ENCODE measurements at regions not wholly inside any gene's neighbourhood (a gene's known extent, or its start where the extent isn't known, plus 50 kb on each side); places are given as distances from the start of the nearest gene placed in this dataset.

DNA sequence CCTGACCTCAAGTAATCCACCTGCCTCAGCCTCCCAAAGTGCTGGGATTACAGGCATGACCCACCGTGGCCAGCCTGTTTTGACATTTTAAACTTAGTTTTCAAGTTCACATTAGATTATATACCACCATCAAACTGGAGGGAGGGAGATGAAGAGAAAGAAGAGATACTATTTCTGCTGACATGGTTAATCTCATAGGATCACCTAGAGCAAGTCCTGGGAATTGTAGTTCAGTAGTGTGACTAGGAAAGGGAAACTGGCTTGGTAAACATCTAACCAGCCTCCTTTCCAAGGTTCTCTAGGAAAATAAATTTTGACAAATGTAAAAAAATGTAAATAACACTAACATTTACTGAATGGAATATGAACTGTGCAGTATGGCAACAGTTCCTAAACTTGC lies 120.5 kb upstream of the ASCC3 start:
- Histone ChIP-seq H3K4me3 (ENCODE audit: control insufficient read depth in 1 of 2, extremely low read depth in 1 of 2, low read length in 1 of 2) (no peak overlapping the region), H3K9me3 (no peaks in the 10 kb centered on the region), H3K27ac (ENCODE audit: low read length) (no peak overlapping the region), H3K4me1 (ENCODE audit: control insufficient read depth in 1 of 2, extremely low read depth in 1 of 2, insufficient read depth in 2 of 2, low read length in 2 of 2) (no peaks in the 10 kb centered on the region), H3K36me3 (ENCODE audit: control insufficient read depth in 2 of 2, extremely low read depth in 1 of 2, insufficient read depth in 1 of 2, low read length in 1 of 2) (no peaks in the 10 kb centered on the region), H3K27me3 (replicated peaks in 1 of 2; ENCODE audit: control insufficient read depth in 2 of 2, extremely low read depth in 1 of 2, insufficient read depth in 2 of 2, low read length in 1 of 2) (no peaks in the 10 kb centered on the region)
- peaks cover 0 to 6% (median 0%) of the 10 kb centered on the region in 3 donors for H3K9me3 Mint-ChIP-seq
- ChIA-PET CTCF (no interaction called here), POLR2A (no interaction called here)
- DNase-seq (no peak), ATAC-seq (replicated peaks in 1 of 4) (no peak)
- H3K4me3 Mint-ChIP-seq = no peak overlapping the region
- H3K27me3 Mint-ChIP-seq = peaks cover 4 to 8% of the 10 kb centered on the region in 2 donors
- H3K36me3 Mint-ChIP-seq = no peaks in the 10 kb centered on the region
- no peak overlapping the region for H3K27ac Mint-ChIP-seq
- no peaks in the 10 kb centered on the region for H3K4me1 Mint-ChIP-seq
- WGBS (ENCODE audit: insufficient coverage) = no CpG with 5 or more reads among the region's 1 CpG

DNA sequence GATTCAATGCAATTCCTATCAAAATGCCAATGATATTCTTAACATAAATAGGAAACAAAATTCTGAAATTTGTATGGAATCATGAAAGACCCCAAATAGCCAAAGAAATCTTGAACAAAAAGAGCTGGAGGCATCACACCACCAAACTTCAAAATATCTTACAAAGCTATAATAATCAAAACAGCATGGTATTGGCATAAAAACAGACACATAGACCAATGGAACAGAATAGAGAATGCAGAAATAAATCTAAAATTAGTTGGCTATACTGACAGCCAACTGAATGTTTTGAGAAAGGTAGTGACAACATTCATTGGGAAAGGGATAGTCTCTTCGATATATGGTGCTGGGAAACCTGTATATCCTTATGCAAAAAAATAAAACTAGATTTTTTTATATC lies 121.9 kb upstream of the ASCC3 start:
- Mint-ChIP-seq H3K4me1 (no peaks in the 10 kb centered on the region), H3K4me3 (no peak overlapping the region), H3K36me3 (no peaks in the 10 kb centered on the region), H3K27me3 (peaks cover 4 to 8% of the 10 kb centered on the region in 2 donors), H3K9me3 (peaks cover 0 to 6% (median 0%) of the 10 kb centered on the region in 3 donors), H3K27ac (no peak overlapping the region)
- no peak for DNase-seq
- ATAC-seq (replicated peaks in 1 of 4) = no peak
- H3K27me3 ChIP-seq (replicated peaks in 1 of 2; ENCODE audit: control insufficient read depth in 2 of 2, extremely low read depth in 1 of 2, insufficient read depth in 2 of 2, low read length in 1 of 2) = no peaks in the 10 kb centered on the region
- no peaks in the 10 kb centered on the region for H3K9me3 ChIP-seq
- H3K27ac ChIP-seq (ENCODE audit: low read length) = no peak overlapping the region
- no peak overlapping the region for H3K4me3 ChIP-seq (ENCODE audit: control insufficient read depth in 1 of 2, extremely low read depth in 1 of 2, low read length in 1 of 2)
- POLR2A ChIA-PET = no interaction called here
- no CpG with 5 or more reads among the region's 1 CpG for WGBS (ENCODE audit: insufficient coverage)
- H3K4me1 ChIP-seq (ENCODE audit: control insufficient read depth in 1 of 2, extremely low read depth in 1 of 2, insufficient read depth in 2 of 2, low read length in 2 of 2) = no peaks in the 10 kb centered on the region
- CTCF ChIA-PET = no interaction called here
- H3K36me3 ChIP-seq (ENCODE audit: control insufficient read depth in 2 of 2, extremely low read depth in 1 of 2, insufficient read depth in 1 of 2, low read length in 1 of 2) = no peaks in the 10 kb centered on the region

DNA sequence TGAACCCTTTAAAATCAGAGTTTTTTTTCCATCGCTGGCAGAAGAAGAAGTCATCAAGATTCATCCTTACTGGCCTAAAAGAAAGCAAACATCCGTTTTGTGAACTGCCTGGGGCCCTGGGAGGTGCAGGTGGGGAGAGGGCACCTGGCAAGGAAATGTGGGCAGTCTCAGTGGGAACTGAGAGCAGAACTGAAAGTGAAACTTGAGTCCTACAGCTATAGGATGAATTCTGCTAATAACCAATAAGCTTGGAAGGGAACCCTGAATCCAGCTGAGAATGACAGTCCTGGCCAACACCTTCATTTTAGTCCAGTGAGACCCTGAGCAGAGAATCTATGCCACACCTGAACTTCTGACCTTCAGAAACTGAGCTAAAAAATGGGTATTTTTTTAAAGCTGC lies 130.1 kb upstream of the ASCC3 start:
- peak in 11 of 35 experiments; percentile 1 to 30 (median 5) for DNase-seq
- Mint-ChIP-seq H3K36me3 (no peaks in the 10 kb centered on the region), H3K27me3 (no peaks in the 10 kb centered on the region), H3K4me1 (peaks cover 28 to 32% (median 31%) of the 10 kb centered on the region in 3 donors), H3K27ac (peak overlapping the region; percentile 37 to 88), H3K4me3 (peak overlapping the region; percentile 17 to 66 (median 51)), H3K9me3 (no peaks in the 10 kb centered on the region)
- Histone ChIP-seq H3K4me1 (ENCODE audit: control insufficient read depth in 1 of 2, extremely low read depth in 1 of 2, insufficient read depth in 2 of 2, low read length in 2 of 2) (peaks cover 0 to 2% of the 10 kb centered on the region in 2 experiments), H3K36me3 (ENCODE audit: control insufficient read depth in 2 of 2, extremely low read depth in 1 of 2, insufficient read depth in 1 of 2, low read length in 1 of 2) (no peaks in the 10 kb centered on the region), H3K4me3 (ENCODE audit: control insufficient read depth in 1 of 2, extremely low read depth in 1 of 2, low read length in 1 of 2) (peak overlapping the region in 1 of 2 donors; percentile 16), H3K27ac (ENCODE audit: low read length) (peak overlapping the region; percentile 19), H3K27me3 (replicated peaks in 1 of 2; ENCODE audit: control insufficient read depth in 2 of 2, extremely low read depth in 1 of 2, insufficient read depth in 2 of 2, low read length in 1 of 2) (no peaks in the 10 kb centered on the region), H3K9me3 (no peaks in the 10 kb centered on the region)
- CTCF ChIA-PET = no interaction called here
- ATAC-seq (replicated peaks in 1 of 4) = peak; percentile 67 to 91 (median 72)
- WGBS (ENCODE audit: insufficient coverage) = no CpG with 5 or more reads among the region's 2 CpGs
- POLR2A ChIA-PET = no interaction called here

DNA sequence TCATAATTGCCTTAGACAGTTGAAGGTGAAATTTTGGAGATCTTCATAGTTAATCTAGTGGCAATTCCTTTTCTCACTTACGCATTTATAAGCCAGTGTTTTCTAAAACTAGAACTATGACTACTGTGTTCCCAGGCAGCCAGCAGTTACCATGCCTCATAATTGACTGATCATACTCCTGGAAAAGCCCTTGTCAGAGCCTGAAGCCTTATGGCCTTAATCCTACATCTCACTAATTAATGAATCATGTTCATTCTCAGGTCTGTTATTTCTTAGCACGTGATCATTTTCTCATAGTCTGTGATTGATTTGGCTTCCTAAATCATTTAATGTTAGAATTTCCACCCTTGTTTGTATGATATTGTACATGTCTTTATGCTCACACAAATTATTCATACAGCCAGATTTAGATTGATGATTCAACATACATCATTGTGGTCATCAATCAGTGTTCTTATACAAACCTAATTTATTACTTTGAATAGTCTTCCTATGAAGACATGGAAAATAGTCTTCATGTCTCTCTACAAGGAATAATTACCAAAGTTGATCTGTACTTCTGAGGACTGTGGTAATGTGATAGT lies 132.6 kb upstream of the ASCC3 start:
- Mint-ChIP-seq H3K4me1 (peaks cover 28 to 32% (median 31%) of the 10 kb centered on the region in 3 donors), H3K36me3 (no peaks in the 10 kb centered on the region), H3K27me3 (no peaks in the 10 kb centered on the region), H3K9me3 (no peaks in the 10 kb centered on the region), H3K27ac (no peak overlapping the region), H3K4me3 (no peak overlapping the region)
- ChIA-PET POLR2A (no interaction called here), CTCF (no interaction called here)
- no peaks in the 10 kb centered on the region for H3K27me3 ChIP-seq (replicated peaks in 1 of 2; ENCODE audit: control insufficient read depth in 2 of 2, extremely low read depth in 1 of 2, insufficient read depth in 2 of 2, low read length in 1 of 2)
- no CpG with 5 or more reads among the region's 2 CpGs for whole genome bisulfite sequencing (ENCODE audit: insufficient coverage)
- H3K27ac ChIP-seq (ENCODE audit: low read length) = no peak overlapping the region
- H3K36me3 ChIP-seq (ENCODE audit: control insufficient read depth in 2 of 2, extremely low read depth in 1 of 2, insufficient read depth in 1 of 2, low read length in 1 of 2) = no peaks in the 10 kb centered on the region
- DNase-seq (no peak), ATAC-seq (replicated peaks in 1 of 4) (no peak)
- H3K4me1 ChIP-seq (ENCODE audit: control insufficient read depth in 1 of 2, extremely low read depth in 1 of 2, insufficient read depth in 2 of 2, low read length in 2 of 2) = peaks cover 0 to 2% of the 10 kb centered on the region in 2 experiments
- no peaks in the 10 kb centered on the region for H3K9me3 ChIP-seq
- H3K4me3 ChIP-seq (ENCODE audit: control insufficient read depth in 1 of 2, extremely low read depth in 1 of 2, low read length in 1 of 2) = no peak overlapping the region

DNA sequence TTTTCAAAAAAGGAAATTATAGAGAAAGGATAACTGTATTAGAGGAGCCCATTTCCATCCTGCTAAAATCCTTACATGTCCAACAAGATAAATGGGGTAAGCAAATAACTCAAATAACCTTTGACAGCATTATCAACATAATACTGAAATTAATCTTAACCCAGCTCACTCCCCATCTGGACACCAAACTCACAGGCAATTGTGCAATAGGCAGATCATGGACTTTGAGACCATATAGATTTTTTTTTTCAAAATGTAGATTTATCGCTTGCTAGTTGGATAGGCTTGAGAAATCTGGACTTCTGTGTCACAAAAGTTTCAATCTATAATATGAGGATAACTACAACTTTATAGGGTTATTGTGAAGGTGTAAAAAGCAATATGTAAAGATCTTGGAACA lies 134.4 kb upstream of the ASCC3 start:
- no peak for ATAC-seq (replicated peaks in 1 of 4)
- WGBS (ENCODE audit: insufficient coverage) = no CpG with 5 or more reads among the region's 1 CpG
- no peak overlapping the region for H3K4me3 ChIP-seq (ENCODE audit: control insufficient read depth in 1 of 2, extremely low read depth in 1 of 2, low read length in 1 of 2)
- H3K27me3 ChIP-seq (replicated peaks in 1 of 2; ENCODE audit: control insufficient read depth in 2 of 2, extremely low read depth in 1 of 2, insufficient read depth in 2 of 2, low read length in 1 of 2) = no peaks in the 10 kb centered on the region
- H3K4me1 Mint-ChIP-seq = peaks cover 27 to 31% (median 30%) of the 10 kb centered on the region in 3 donors
- H3K36me3 ChIP-seq (ENCODE audit: control insufficient read depth in 2 of 2, extremely low read depth in 1 of 2, insufficient read depth in 1 of 2, low read length in 1 of 2) = no peaks in the 10 kb centered on the region
- H3K9me3 ChIP-seq = no peaks in the 10 kb centered on the region
- H3K36me3 Mint-ChIP-seq = no peaks in the 10 kb centered on the region
- no peak overlapping the region for H3K27ac Mint-ChIP-seq
- ChIA-PET CTCF (no interaction called here), POLR2A (no interaction called here)
- no peak overlapping the region for H3K27ac ChIP-seq (ENCODE audit: low read length)
- DNase-seq = no peak
- no peak overlapping the region for H3K4me3 Mint-ChIP-seq
- no peaks in the 10 kb centered on the region for H3K27me3 Mint-ChIP-seq
- no peaks in the 10 kb centered on the region for H3K9me3 Mint-ChIP-seq
- H3K4me1 ChIP-seq (ENCODE audit: control insufficient read depth in 1 of 2, extremely low read depth in 1 of 2, insufficient read depth in 2 of 2, low read length in 2 of 2) = peaks cover 0 to 2% of the 10 kb centered on the region in 2 experiments

DNA sequence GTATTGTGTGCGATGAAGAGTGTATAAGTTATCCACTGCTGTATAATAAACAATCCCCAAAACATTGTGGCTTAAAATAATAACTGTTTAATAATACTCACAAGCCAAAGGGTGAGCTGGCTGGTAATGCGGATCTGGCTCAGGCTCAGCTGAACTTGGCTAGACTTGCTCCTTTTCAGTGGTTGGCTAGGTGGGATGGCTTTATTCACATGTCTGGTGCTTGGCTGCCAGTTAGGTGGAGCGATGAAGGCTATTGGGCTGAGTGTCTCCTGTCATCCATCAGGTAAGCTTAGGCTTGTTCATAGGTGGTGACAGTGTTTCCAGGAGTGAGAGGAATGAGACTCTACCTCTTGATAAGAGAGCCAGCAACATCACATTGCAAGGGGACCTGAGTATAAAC lies 135.0 kb upstream of the ASCC3 start:
- ATAC-seq (replicated peaks in 1 of 4) (no peak), DNase-seq (no peak)
- H3K4me1 Mint-ChIP-seq = peaks cover 21 to 25% (median 23%) of the 10 kb centered on the region in 3 donors
- no peaks in the 10 kb centered on the region for H3K36me3 Mint-ChIP-seq
- H3K36me3 ChIP-seq (ENCODE audit: control insufficient read depth in 2 of 2, extremely low read depth in 1 of 2, insufficient read depth in 1 of 2, low read length in 1 of 2) = no peaks in the 10 kb centered on the region
- no peak overlapping the region for H3K27ac Mint-ChIP-seq
- no peak overlapping the region for H3K4me3 ChIP-seq (ENCODE audit: control insufficient read depth in 1 of 2, extremely low read depth in 1 of 2, low read length in 1 of 2)
- no peaks in the 10 kb centered on the region for H3K9me3 ChIP-seq
- H3K4me1 ChIP-seq (ENCODE audit: control insufficient read depth in 1 of 2, extremely low read depth in 1 of 2, insufficient read depth in 2 of 2, low read length in 2 of 2) = peaks cover 0 to 2% of the 10 kb centered on the region in 2 experiments
- ChIA-PET CTCF (no interaction called here), POLR2A (no interaction called here)
- H3K27ac ChIP-seq (ENCODE audit: low read length) = no peak overlapping the region
- 100% methylated on average over 1 of the region's 3 CpGs for WGBS (ENCODE audit: insufficient coverage)
- H3K27me3 ChIP-seq (replicated peaks in 1 of 2; ENCODE audit: control insufficient read depth in 2 of 2, extremely low read depth in 1 of 2, insufficient read depth in 2 of 2, low read length in 1 of 2) = no peaks in the 10 kb centered on the region
- no peaks in the 10 kb centered on the region for H3K9me3 Mint-ChIP-seq
- no peaks in the 10 kb centered on the region for H3K27me3 Mint-ChIP-seq
- H3K4me3 Mint-ChIP-seq = no peak overlapping the region

DNA sequence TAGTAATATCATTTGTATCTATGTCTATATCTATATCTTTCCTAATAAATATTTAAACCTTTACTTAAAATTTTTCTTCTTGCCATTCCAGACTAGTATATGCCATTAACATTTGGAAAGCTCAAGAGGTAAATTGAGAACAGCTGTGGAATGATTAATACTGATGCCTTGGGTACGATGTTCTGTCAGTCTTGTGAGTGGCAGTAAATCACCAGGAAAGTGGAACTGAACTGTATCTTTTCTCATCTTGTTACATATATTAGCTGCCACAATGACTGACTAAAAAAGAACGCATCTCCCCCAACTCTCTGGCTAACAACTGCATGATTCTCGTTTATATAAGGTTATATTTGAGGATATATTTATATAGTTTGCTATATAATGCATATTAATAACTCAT lies 137.0 kb upstream of the ASCC3 start:
- peaks cover 3 to 5% (median 5%) of the 10 kb centered on the region in 3 donors for H3K4me1 Mint-ChIP-seq
- ATAC-seq (replicated peaks in 1 of 4) (no peak), DNase-seq (no peak)
- no peak overlapping the region for H3K4me3 Mint-ChIP-seq
- CTCF ChIA-PET = no interaction called here
- no peak overlapping the region for H3K27ac Mint-ChIP-seq
- H3K4me1 ChIP-seq (ENCODE audit: control insufficient read depth in 1 of 2, extremely low read depth in 1 of 2, insufficient read depth in 2 of 2, low read length in 2 of 2) = no peaks in the 10 kb centered on the region
- POLR2A ChIA-PET = no interaction called here
- WGBS (ENCODE audit: insufficient coverage) = no CpG with 5 or more reads among the region's 3 CpGs
- no peaks in the 10 kb centered on the region for H3K9me3 ChIP-seq
- no peak overlapping the region for H3K4me3 ChIP-seq (ENCODE audit: control insufficient read depth in 1 of 2, extremely low read depth in 1 of 2, low read length in 1 of 2)
- H3K27me3 Mint-ChIP-seq = no peaks in the 10 kb centered on the region
- no peaks in the 10 kb centered on the region for H3K27me3 ChIP-seq (replicated peaks in 1 of 2; ENCODE audit: control insufficient read depth in 2 of 2, extremely low read depth in 1 of 2, insufficient read depth in 2 of 2, low read length in 1 of 2)
- no peaks in the 10 kb centered on the region for H3K36me3 Mint-ChIP-seq
- H3K27ac ChIP-seq (ENCODE audit: low read length) = no peak overlapping the region
- H3K9me3 Mint-ChIP-seq = no peaks in the 10 kb centered on the region
- no peaks in the 10 kb centered on the region for H3K36me3 ChIP-seq (ENCODE audit: control insufficient read depth in 2 of 2, extremely low read depth in 1 of 2, insufficient read depth in 1 of 2, low read length in 1 of 2)

Measured in T-cell (primary cell).